ENCODE measurements at regions not wholly inside any gene's neighbourhood (a gene's known extent, or its start where the extent isn't known, plus 50 kb on each side); places are given as distances from the start of the nearest gene placed in this dataset.

- no peak for ATAC-seq (ENCODE audit: low FRiP score)
- DNase-seq (ENCODE audit: low spot score) = no peak
- TF ChIP-seq, protein P1, sequence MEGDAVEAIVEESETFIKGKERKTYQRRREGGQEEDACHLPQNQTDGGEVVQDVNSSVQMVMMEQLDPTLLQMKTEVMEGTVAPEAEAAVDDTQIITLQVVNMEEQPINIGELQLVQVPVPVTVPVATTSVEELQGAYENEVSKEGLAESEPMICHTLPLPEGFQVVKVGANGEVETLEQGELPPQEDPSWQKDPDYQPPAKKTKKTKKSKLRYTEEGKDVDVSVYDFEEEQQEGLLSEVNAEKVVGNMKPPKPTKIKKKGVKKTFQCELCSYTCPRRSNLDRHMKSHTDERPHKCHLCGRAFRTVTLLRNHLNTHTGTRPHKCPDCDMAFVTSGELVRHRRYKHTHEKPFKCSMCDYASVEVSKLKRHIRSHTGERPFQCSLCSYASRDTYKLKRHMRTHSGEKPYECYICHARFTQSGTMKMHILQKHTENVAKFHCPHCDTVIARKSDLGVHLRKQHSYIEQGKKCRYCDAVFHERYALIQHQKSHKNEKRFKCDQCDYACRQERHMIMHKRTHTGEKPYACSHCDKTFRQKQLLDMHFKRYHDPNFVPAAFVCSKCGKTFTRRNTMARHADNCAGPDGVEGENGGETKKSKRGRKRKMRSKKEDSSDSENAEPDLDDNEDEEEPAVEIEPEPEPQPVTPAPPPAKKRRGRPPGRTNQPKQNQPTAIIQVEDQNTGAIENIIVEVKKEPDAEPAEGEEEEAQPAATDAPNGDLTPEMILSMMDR (IDR thresholded peaks at IDR 0.05) = no peak
Observed at GRCh38 chr6:105817961-105818360, 268.2 kb upstream of the PRDM1 start.

GRCh38 chr6:105817370-105817769 is 268.8 kb upstream of the PRDM1 start:
- ATAC-seq (ENCODE audit: low FRiP score) (no peak), DNase-seq (ENCODE audit: low spot score) (no peak)
- TF ChIP-seq, protein P1 (IDR thresholded peaks at IDR 0.05) = no peak

- no peak for ATAC-seq (ENCODE audit: low FRiP score)
- DNase-seq (ENCODE audit: low spot score) = no peak
- TF ChIP-seq, protein P1 (IDR thresholded peaks at IDR 0.05) = no peak
Observed at GRCh38 chr6:105816847-105817246, 269.3 kb upstream of the PRDM1 start.

GRCh38 chr6:105815661-105816555 is 270.2 kb upstream of the PRDM1 start:
- DNase-seq (ENCODE audit: low spot score) = no peak
- TF ChIP-seq, protein P1 (IDR thresholded peaks at IDR 0.05) = no peak
- no peak for ATAC-seq (ENCODE audit: low FRiP score)

- ATAC-seq (ENCODE audit: low FRiP score) (no peak), DNase-seq (ENCODE audit: low spot score) (no peak)
- TF ChIP-seq, protein P1 (IDR thresholded peaks at IDR 0.05) = no peak
Observed at GRCh38 chr6:105814745-105815536, 271.2 kb upstream of the PRDM1 start.

DNA sequence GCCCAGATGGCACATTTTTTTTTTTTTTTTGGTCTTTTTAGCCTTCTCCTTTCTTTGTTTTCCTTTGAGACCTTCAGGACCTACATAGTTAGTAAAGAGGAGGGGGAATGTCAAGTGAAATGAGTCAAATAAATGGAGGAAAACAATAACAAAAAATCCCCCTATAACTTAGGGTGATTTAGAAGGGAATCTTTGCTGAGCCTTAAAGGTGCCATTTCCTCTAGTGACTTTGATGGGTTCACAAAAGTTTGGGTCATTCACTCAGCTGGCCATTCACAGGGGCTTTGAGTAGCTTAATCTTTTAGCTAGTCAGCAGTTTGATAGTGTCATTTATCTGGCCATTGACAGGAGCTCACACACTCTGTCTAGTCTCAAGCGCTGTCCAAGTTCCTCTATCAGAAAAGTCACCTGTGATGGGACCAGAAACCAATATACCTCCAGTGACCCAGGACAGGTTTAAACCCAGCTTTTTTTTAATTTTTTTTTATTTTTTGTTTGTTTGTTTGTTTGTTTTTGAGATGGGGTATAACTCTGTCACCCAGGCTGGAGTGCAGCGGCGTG is 275.1 kb upstream of the PRDM1 start:
- DNase-seq (ENCODE audit: low spot score) (no peak), ATAC-seq (ENCODE audit: low FRiP score) (no peak)
- TF ChIP-seq, protein P1 (IDR thresholded peaks at IDR 0.05) = no peak

All from omental fat pad (tissue), 3 donors.